ENCODE measurements at regions not wholly inside any gene's neighbourhood (a gene's known extent, or its start where the extent isn't known, plus 50 kb on each side); places are given as distances from the start of the nearest gene placed in this dataset.

DNA sequence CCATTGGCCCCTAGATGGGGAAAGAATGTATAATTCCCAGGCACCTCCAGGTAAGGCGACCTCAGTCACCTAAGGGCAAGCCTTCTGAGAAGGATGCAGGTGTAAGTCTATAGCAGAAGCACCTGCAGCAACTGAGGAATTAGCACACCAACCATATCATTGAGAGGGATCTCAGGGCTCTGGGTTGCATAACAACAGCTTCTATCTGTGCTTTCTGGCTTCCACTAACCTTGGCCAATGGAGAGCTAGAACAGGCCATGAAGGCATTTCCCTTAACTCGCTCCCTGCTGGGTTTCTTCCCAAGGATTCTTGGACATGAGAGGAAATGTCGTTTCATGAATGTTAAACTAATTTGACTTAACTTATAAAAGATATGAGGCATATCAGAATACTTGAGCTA lies 177.8 kb upstream of the GK2 start:
- no peak overlapping the region for H3K27ac ChIP-seq (ENCODE audit: low read depth in 1 of 2, low read length in 1 of 2)
- H3K4me1 ChIP-seq (ENCODE audit: control insufficient read depth in 5 of 5, insufficient read depth in 5 of 5, low read length in 5 of 5): no peaks in the 10 kb centered on the region
- H3K4me3 ChIP-seq: no peak overlapping the region
- no peaks in the 10 kb centered on the region for H3K27me3 ChIP-seq (ENCODE audit: control insufficient read depth in 3 of 3, insufficient read depth in 3 of 3, low read length in 2 of 3)
- peaks cover 0 to 2% (median 0%) of the 10 kb centered on the region in 4 donors for H3K9me3 ChIP-seq (ENCODE audit: control insufficient read depth in 4 of 4, insufficient read depth in 3 of 4, low read length in 3 of 4)
- ATAC-seq (ENCODE audit: insufficient read depth, low FRiP score) (no peak), DNase-seq (no peak)
- WGBS, 2 donors: 89 to 90% methylated on average over 3 of the region's 3 CpGs
- TF ChIP-seq, protein P1, sequence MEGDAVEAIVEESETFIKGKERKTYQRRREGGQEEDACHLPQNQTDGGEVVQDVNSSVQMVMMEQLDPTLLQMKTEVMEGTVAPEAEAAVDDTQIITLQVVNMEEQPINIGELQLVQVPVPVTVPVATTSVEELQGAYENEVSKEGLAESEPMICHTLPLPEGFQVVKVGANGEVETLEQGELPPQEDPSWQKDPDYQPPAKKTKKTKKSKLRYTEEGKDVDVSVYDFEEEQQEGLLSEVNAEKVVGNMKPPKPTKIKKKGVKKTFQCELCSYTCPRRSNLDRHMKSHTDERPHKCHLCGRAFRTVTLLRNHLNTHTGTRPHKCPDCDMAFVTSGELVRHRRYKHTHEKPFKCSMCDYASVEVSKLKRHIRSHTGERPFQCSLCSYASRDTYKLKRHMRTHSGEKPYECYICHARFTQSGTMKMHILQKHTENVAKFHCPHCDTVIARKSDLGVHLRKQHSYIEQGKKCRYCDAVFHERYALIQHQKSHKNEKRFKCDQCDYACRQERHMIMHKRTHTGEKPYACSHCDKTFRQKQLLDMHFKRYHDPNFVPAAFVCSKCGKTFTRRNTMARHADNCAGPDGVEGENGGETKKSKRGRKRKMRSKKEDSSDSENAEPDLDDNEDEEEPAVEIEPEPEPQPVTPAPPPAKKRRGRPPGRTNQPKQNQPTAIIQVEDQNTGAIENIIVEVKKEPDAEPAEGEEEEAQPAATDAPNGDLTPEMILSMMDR (IDR thresholded peaks at IDR 0.05; ENCODE audit: control extremely low read depth, extremely low read depth): no peak
- H3K9ac ChIP-seq (ENCODE audit: insufficient read depth in 1 of 2, low read length in 2 of 2): no peak overlapping the region
- no peaks in the 10 kb centered on the region for H3K36me3 ChIP-seq (ENCODE audit: control insufficient read depth in 4 of 4, insufficient read depth in 4 of 4, low read length in 4 of 4)

DNA sequence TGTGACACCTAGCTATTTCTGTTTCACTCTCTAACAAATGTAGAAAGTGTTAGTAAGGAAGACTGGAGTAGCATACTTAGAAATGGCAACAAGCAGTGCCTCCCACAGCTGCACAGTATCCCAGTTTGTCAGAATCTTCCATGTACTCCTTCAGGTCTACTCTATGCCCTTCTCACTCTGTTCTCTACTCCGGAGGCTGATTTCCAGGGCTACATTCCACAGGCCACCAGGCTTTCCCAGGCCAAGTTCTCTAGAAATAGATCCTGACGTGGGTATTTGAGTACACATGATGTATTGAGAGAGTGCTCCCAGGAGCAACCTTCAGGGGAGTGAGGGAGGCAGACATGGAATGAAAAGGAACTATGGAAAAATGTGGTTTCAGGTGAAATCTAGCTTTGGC lies 177.3 kb upstream of the GK2 start:
- peaks cover 0 to 2% (median 0%) of the 10 kb centered on the region in 4 donors for H3K9me3 ChIP-seq (ENCODE audit: control insufficient read depth in 4 of 4, insufficient read depth in 3 of 4, low read length in 3 of 4)
- no peak overlapping the region for H3K9ac ChIP-seq (ENCODE audit: insufficient read depth in 1 of 2, low read length in 2 of 2)
- WGBS, 2 donors: 85 to 86% methylated on average over 2 of the region's 2 CpGs
- DNase-seq (no peak), ATAC-seq (ENCODE audit: insufficient read depth, low FRiP score) (no peak)
- no peaks in the 10 kb centered on the region for H3K27me3 ChIP-seq (ENCODE audit: control insufficient read depth in 3 of 3, insufficient read depth in 3 of 3, low read length in 2 of 3)
- H3K4me1 ChIP-seq (ENCODE audit: control insufficient read depth in 5 of 5, insufficient read depth in 5 of 5, low read length in 5 of 5): no peaks in the 10 kb centered on the region
- no peak overlapping the region for H3K27ac ChIP-seq (ENCODE audit: low read depth in 1 of 2, low read length in 1 of 2)
- H3K36me3 ChIP-seq (ENCODE audit: control insufficient read depth in 4 of 4, insufficient read depth in 4 of 4, low read length in 4 of 4): no peaks in the 10 kb centered on the region
- H3K4me3 ChIP-seq: no peak overlapping the region
- TF ChIP-seq, protein P1 (IDR thresholded peaks at IDR 0.05; ENCODE audit: control extremely low read depth, extremely low read depth): no peak

DNA sequence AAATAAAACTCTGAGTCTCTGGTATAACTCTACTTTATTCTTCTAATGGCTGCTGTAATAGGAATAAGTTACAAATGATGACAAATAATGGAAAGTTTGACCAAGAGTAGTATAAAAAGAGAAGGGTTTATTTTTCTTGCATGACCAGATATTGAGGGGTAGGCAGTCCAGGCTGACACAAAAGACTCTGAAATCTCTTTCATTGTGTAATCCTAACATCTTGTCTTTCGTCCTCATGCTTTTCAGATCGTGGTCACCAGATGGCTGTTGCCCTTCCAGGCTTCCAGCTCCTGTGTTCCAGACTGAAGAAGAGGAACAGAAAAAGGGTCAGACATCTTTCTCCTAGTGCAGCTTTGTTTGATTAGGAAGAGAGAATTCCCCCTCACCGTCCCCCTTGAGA lies 176.9 kb upstream of the GK2 start:
- Histone ChIP-seq H3K36me3 (ENCODE audit: control insufficient read depth in 4 of 4, insufficient read depth in 4 of 4, low read length in 4 of 4) (no peaks in the 10 kb centered on the region), H3K4me1 (ENCODE audit: control insufficient read depth in 5 of 5, insufficient read depth in 5 of 5, low read length in 5 of 5) (no peaks in the 10 kb centered on the region), H3K4me3 (no peak overlapping the region), H3K9ac (ENCODE audit: insufficient read depth in 1 of 2, low read length in 2 of 2) (no peak overlapping the region), H3K27me3 (ENCODE audit: control insufficient read depth in 3 of 3, insufficient read depth in 3 of 3, low read length in 2 of 3) (no peaks in the 10 kb centered on the region), H3K9me3 (ENCODE audit: control insufficient read depth in 4 of 4, insufficient read depth in 3 of 4, low read length in 3 of 4) (peaks cover 0 to 2% (median 0%) of the 10 kb centered on the region in 4 donors), H3K27ac (ENCODE audit: low read depth in 1 of 2, low read length in 1 of 2) (no peak overlapping the region)
- TF ChIP-seq, protein P1 (IDR thresholded peaks at IDR 0.05; ENCODE audit: control extremely low read depth, extremely low read depth): no peak
- ATAC-seq (ENCODE audit: insufficient read depth, low FRiP score) (no peak), DNase-seq (no peak)
- 42 to 64% methylated on average over 3 of the region's 3 CpGs for WGBS, 2 donors

DNA sequence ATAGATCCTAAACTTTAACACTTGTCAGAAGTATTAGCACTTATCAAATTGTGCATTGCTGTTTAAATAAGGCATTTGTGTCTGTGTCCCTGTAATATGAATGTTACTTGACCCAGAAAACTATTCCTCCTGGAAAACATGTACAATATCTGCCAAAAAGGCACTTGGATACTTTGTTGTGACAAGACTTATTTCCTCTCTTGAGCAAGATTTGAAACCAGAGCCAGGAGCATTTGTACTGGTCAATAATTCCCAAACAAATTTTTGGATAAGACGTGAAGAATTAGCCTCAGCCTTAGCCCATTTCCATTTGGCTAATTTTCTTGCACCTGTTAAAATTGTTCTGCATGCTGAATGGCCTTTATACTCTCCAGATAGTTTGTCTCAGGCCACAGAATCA lies 176.3 kb upstream of the GK2 start:
- Histone ChIP-seq H3K9me3 (ENCODE audit: control insufficient read depth in 4 of 4, insufficient read depth in 3 of 4, low read length in 3 of 4) (peaks cover 0 to 2% (median 0%) of the 10 kb centered on the region in 4 donors), H3K27ac (ENCODE audit: low read depth in 1 of 2, low read length in 1 of 2) (no peak overlapping the region), H3K4me1 (ENCODE audit: control insufficient read depth in 5 of 5, insufficient read depth in 5 of 5, low read length in 5 of 5) (no peaks in the 10 kb centered on the region), H3K9ac (ENCODE audit: insufficient read depth in 1 of 2, low read length in 2 of 2) (no peak overlapping the region), H3K36me3 (ENCODE audit: control insufficient read depth in 4 of 4, insufficient read depth in 4 of 4, low read length in 4 of 4) (no peaks in the 10 kb centered on the region), H3K4me3 (no peak overlapping the region), H3K27me3 (ENCODE audit: control insufficient read depth in 3 of 3, insufficient read depth in 3 of 3, low read length in 2 of 3) (no peaks in the 10 kb centered on the region)
- no peak for DNase-seq
- TF ChIP-seq, protein P1 (IDR thresholded peaks at IDR 0.05; ENCODE audit: control extremely low read depth, extremely low read depth): no peak
- WGBS, 2 donors: 71 to 79% methylated on average over 1 of the region's 1 CpG
- ATAC-seq (ENCODE audit: insufficient read depth, low FRiP score): no peak

All from lung (tissue), 11 donors.